Stomach smooth muscle (tissue), 2 donors: ENCODE measurements at regions not wholly inside any gene's neighbourhood (a gene's known extent, or its start where the extent isn't known, plus 50 kb on each side); places are given as distances from the start of the nearest gene placed in this dataset.

ENCODE experiments used
- H3K27ac ChIP-seq: one replicate; pipeline ENCODE4 v1.7.0; 2013; ENCODE audit warnings: mild to moderate bottlenecking, low read length, inconsistent platforms
- H3K27me3 ChIP-seq, 2 donors: one replicate each; pipeline ENCODE4 v1.7.0; 2013; ENCODE audit warnings: low read length in 2 of 2; ENCODE audit not compliant: insufficient read depth in 2 of 2, control insufficient read depth in 1 of 2
- H3K36me3 ChIP-seq, 2 donors: one replicate each; pipeline ENCODE4 v1.7.0; 2013; ENCODE audit warnings: low read length in 2 of 2; ENCODE audit not compliant: control insufficient read depth in 2 of 2, insufficient read depth in 2 of 2
- H3K4me1 ChIP-seq: one replicate; pipeline ENCODE4 v1.7.0; 2013; ENCODE audit warnings: low read length; ENCODE audit not compliant: control insufficient read depth, insufficient read depth
- H3K4me3 ChIP-seq, 2 donors: one replicate each; pipeline ENCODE4 v1.7.0; 2013; ENCODE audit warnings: low read length in 2 of 2
- H3K9ac ChIP-seq, 2 donors: one replicate each; pipeline ENCODE4 v1.7.0; 2013; ENCODE audit warnings: low read length in 2 of 2, mild to moderate bottlenecking in 1 of 2
- H3K9me3 ChIP-seq, 2 donors: one replicate each; pipeline ENCODE4 v1.7.0; 2013; ENCODE audit warnings: low read length in 2 of 2; ENCODE audit not compliant: control insufficient read depth in 2 of 2
- donor health status: healthy.
- donor health status: Pancreatic carcinoma.

DNA sequence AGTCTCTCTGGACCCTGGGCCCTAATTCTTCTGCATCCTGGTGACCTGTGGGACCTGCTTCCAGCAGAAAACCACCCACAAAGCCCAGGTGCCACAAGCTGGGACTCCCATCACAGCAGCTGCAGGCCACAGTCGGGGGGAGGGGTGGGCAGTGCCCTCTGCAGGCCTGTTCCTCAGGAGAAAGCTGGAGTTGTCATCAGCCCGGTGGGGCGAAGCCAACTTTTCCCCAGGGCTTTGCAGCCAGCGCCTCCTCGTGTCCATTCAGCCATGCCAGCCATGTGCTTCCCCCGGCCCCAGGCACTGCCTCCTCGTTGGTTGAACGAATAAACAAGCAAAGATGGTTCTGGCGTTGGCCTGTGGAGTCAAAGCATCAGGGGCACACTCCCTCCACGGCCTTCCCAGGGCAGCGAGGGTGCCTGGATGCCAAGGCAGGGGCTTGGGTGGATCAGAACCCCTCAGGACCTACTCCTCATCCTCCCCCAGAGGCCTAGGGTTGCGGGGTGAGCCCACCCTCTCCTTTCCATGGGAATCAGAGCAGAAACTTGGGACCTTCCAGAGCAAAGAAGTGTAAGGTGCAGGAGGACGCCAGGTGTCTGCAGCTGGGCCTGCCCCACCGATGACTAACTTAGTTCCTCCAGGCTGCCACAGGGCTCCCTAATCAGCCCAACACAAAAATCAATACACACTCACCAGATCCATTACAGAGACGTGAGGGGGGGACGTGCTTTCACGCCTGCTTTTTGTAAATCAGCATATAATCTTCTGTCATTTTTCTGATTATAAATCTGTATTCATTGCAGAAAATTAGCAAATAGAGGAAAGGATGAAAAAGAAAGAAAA lies 75.7 kb upstream of the RAB6C start:
- Histone ChIP-seq H3K27ac (no peak overlapping the region), H3K9me3 (peaks cover 0 to 2% of the 10 kb centered on the region in 2 donors), H3K9ac (no peak overlapping the region), H3K4me1 (no peaks in the 10 kb centered on the region), H3K36me3 (no peaks in the 10 kb centered on the region), H3K27me3 (peaks cover 0 to 4% of the 10 kb centered on the region in 2 donors), H3K4me3 (no peak overlapping the region)

DNA sequence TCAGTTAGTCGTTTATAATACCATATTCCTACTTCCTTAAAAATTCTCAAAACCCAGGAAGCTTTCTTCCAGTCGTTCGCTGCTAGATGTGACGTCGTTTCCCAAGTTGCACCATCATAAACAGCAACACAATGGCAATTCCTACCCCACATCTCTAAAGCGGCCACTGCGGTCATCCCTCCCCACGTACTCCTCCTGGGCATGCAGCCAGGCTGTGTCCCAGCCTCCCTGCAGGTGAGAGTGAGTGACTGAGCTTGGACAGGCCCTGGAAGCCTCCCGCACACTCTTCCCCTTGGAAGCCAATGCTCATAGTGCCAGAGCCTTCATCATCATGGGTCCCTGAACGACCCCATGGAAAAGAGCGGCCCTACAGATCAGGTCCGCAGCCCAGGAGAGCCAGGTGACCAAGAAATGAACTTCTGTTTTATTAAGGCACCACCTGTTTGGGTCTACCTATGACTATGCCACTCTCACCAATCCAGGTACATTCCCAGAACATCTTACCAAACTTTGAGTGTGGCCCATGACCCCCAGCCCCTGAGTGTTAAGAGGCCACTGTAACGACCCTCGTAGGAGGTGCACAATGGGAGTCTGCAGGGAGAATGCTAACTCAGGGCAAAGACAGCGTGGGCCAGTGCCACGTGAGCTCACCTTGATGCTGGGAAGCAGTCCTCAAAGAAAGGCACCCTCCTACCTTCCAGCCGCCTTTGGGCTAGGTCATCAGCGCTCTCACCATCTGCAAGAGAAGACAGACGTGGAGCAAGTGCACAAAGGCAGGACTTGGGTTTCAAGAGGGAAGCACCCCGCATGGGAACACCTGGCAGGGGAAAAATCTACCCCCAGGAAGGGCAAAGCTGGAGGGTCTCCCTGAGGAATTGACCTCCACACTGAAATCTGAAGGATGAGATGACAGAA lies 74.7 kb upstream of the RAB6C start:
- Histone ChIP-seq H3K27me3 (peaks cover 0 to 4% of the 10 kb centered on the region in 2 donors), H3K9ac (no peak overlapping the region), H3K27ac (no peak overlapping the region), H3K36me3 (no peaks in the 10 kb centered on the region), H3K4me3 (no peak overlapping the region), H3K4me1 (no peaks in the 10 kb centered on the region), H3K9me3 (peaks cover 0 to under 1% of the 10 kb centered on the region in 2 donors)

DNA sequence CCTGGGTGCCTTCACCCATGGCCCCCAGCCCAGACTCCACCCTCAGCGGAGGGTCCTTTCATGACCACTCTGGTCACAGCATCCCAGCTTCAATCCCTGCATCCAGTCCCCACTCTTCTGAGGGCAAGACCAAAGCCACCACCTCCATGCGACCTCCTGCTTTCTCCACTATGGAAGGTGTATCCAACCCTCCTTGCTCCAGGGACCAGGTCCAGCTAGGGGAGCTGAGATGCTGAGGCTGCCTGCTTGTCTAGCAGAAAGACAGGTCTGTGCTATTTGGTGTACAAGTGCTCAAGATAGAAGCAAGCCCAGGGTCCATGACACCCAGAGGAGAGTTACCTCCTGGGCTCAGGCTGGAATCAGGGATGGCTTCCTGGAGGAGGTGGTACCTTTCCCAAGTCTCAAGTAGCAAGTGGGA lies 73.8 kb upstream of the RAB6C start:
- H3K4me3 ChIP-seq = no peak overlapping the region
- H3K9me3 ChIP-seq = no peaks in the 10 kb centered on the region
- H3K9ac ChIP-seq = no peak overlapping the region
- H3K27ac ChIP-seq = no peak overlapping the region
- no peaks in the 10 kb centered on the region for H3K36me3 ChIP-seq
- no peaks in the 10 kb centered on the region for H3K4me1 ChIP-seq
- H3K27me3 ChIP-seq = peaks cover 0 to 4% of the 10 kb centered on the region in 2 donors

DNA sequence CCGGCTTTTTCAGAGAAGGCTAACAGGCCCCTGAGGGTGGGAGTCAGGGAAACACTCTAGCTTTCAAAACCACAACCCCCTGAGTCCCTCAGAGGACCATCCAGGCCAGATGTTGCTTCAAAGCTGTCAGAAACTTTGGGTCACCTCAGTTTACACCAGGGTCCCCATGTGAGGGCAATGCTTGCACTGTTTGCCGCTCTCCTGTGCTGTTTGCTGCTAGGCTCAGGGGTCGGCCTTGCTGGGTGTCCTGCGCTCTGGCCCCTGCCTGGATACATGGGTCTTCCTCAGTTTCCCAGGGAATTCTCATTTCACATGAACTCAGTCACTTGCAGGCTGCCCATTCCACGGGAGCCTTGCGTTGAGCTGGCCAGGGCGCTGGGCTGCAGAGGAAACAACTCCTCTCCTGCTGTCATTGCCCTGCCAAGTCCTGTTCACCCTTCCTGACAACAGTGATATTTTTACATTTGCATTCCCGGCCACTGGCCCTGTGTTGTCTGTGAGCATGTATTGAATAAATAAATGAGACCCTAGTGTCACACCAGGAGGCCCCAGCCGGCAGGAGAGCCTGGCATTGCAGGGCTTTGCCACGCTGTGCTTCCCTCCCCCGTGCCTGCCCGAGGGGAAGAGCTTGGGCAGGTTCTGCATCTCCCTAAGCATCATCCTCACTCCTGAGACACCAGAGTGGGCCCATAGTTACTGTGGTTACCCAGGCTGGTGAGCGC lies 73.2 kb upstream of the RAB6C start:
- H3K9ac ChIP-seq = no peak overlapping the region

DNA sequence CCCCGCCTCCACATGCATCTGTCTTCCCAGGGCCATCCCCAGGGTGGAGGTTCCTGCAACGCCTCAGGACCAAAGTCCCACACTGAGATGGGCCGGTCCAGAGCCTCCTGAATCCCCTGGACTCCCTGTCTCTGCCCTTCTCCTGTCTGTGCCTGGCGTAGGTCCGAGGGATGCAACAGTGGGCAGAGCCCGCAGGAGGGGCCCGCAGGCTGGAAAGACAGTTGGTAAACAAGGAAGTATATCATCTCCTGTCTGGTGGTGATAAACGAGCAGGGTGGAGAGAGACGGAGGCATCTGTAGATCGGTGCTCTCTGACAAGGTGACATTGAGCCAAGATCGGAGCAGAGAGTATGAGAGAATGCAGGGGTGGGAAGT lies 72.6 kb upstream of the RAB6C start:
- no peaks in the 10 kb centered on the region for H3K4me1 ChIP-seq
- no peak overlapping the region for H3K27ac ChIP-seq
- no peak overlapping the region for H3K4me3 ChIP-seq
- H3K9me3 ChIP-seq = no peaks in the 10 kb centered on the region
- no peaks in the 10 kb centered on the region for H3K36me3 ChIP-seq
- no peak overlapping the region for H3K9ac ChIP-seq
- peaks cover 0 to 4% of the 10 kb centered on the region in 2 donors for H3K27me3 ChIP-seq

More for the DNA sequence above, 73.2 kb upstream of the RAB6C start:
- Histone ChIP-seq H3K9me3 (no peaks in the 10 kb centered on the region), H3K4me1 (no peaks in the 10 kb centered on the region), H3K36me3 (no peaks in the 10 kb centered on the region), H3K4me3 (no peak overlapping the region), H3K27ac (no peak overlapping the region), H3K27me3 (peaks cover 0 to 4% of the 10 kb centered on the region in 2 donors)

DNA sequence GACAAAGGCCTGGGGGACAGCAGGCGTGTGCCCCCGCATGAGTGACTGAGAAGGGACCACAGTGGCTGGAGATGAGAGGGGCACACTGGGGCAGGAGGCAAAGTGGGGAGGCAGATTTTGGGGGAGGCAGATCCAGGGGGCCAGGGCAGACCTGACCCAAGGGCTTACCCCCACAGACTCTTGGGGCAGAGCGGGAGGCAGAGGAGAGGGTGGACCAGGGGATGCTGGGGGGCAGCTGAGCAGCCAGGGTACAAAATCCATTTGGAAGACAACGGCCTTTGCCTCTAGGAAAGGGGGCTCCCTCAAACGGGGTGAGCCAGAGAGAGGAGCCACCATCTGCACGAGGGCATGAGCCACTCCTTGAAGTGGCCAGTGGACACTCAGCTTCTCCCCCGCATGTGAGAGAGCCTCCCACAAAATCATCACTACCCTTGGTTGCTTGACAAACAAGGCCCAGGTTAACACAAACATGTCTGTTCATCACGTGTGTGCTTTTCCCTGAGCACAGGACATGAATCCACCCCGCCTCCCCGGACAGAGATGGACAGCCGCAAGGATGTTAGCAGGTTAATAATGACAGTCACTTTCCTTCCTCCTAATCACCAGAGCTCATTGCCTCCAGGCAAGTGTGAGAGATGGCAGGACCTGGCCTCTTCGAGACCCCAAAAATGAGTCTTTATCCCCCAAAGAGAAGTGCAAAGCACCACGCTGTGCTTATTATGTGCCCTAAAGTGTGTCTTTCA lies 72.0 kb upstream of the RAB6C start:
- Histone ChIP-seq H3K36me3 (no peaks in the 10 kb centered on the region), H3K27ac (no peak overlapping the region), H3K27me3 (peaks cover 0 to 4% of the 10 kb centered on the region in 2 donors), H3K9me3 (no peaks in the 10 kb centered on the region), H3K4me1 (no peaks in the 10 kb centered on the region), H3K9ac (no peak overlapping the region), H3K4me3 (no peak overlapping the region)

DNA sequence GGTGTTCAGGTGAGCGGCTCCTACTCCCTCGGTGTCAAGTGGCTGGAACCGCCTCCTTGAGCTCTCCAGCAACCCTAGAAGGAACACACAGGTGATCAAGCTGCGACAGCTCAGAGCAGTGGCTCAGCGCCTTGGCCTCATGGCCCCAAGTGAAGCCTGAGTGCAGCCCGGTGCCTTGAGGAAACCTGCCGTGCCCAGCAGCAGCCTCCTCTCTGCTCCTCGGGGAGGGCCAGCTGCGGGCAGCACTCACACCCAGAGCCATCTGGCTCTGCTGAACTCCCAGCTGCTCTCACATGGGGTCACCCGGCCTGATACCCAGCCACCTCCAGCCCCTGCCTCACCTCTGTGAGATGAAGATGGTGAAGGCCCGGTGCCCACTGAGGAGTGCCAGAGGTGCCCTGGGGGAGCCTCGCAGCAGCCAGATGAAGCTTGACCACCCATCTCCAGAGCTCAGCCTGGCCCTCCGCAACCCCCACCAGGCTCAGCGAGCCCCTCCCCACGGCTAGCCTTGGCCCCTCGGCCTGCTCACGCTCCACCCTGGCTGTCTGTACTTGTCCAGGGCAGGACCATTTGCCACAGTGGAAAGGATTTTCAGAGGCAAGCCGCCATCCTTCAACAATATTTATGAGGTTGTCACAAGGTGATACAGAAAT lies 70.6 kb upstream of the RAB6C start:
- Histone ChIP-seq H3K27ac (no peak overlapping the region), H3K27me3 (peaks cover 0 to 4% of the 10 kb centered on the region in 2 donors), H3K36me3 (no peaks in the 10 kb centered on the region), H3K4me3 (no peak overlapping the region), H3K4me1 (no peaks in the 10 kb centered on the region), H3K9me3 (no peaks in the 10 kb centered on the region), H3K9ac (no peak overlapping the region)

DNA sequence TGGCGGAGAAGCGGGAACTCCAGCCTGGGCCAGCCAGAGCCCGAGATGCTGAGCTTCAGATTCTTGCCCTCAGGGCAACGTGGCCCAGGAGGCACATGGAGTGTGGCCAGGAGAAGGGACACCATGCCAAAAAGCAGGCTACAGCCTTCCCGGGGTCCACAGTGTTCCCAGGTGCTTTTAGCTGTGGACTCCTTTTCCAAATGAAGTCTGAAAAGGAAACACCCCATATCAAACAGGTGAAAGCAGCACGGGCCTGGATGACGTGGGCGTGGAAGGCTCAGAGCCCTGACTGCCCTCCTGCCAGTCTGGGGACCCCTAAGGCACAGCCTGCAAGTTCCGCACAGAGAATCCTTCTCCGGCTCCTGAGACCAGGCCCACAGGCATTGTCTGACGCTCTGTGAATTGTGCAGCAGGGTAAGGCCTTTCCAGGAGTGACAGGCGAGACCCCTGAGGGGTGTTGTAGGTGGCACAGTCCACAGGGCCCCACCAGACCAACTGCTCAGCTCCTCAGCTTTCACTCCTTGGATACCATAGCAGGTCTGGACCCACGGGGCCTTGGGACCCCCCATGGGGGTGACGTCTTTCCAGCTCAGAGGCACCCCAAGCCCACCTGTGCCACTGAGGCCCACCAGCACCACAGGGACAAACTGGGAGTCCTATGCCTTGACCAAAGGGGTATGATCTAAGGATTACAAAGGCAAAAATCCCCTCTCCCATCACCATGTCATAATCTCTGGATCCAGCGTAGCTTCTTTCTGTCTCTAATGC lies 69.6 kb upstream of the RAB6C start:
- peaks cover 0 to 8% of the 10 kb centered on the region in 2 donors for H3K27me3 ChIP-seq
- H3K4me1 ChIP-seq = no peaks in the 10 kb centered on the region
- no peaks in the 10 kb centered on the region for H3K9me3 ChIP-seq
- H3K9ac ChIP-seq = no peak overlapping the region
- no peak overlapping the region for H3K4me3 ChIP-seq
- no peak overlapping the region for H3K27ac ChIP-seq
- no peaks in the 10 kb centered on the region for H3K36me3 ChIP-seq
